GM19452 (cell line): ENCODE measurements at regions not wholly inside any gene's neighbourhood (a gene's known extent, or its start where the extent isn't known, plus 50 kb on each side); places are given as distances from the start of the nearest gene placed in this dataset.
"Not testable (repeated sequence)": the region's sequence is repeated elsewhere in the genome, so short reads cannot be mapped to it uniquely, and the experiment has no call there.

Source experiments
- ATAC-seq: cut with Tn5 transposase; IDR thresholded peaks from one replicate; pipeline ENCODE4 v1.9.1; 2021; ENCODE audit not compliant: unreplicated experiment

GRCh38 chr2:39570614-39571013 lies 95.1 kb upstream of the TMEM178A start:
- ATAC-seq = no peak

DNA sequence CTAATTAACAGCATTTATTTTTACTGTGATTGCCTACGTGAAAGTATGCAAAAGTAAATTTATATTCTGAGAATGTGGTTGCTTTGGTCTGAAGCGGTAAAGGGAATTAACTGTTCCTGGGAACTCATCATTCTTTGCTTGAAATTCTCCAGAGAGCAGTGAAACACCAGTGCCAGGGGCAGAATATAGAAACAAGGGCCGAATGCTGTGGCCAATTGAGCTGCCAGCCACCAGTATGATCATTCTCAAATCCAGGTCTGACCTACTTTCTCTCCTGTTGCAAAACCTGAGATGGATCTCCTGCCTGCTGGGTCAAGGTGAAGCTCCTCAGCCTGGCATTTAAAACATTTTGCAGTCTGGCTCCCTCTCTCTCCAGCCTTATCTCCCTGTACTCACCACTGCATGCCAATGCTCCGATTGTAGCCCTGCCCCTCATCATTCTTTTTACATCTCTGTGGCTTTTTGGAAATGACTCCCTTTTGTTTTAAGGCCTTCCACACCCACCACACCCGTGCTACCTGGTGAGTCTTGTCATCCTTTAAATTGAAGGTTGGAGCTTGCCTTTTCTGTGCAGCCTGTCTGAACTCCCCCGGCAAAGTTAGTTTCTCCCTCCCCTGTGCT lies 94.5 kb upstream of the TMEM178A start:
- ATAC-seq = no peak

GRCh38 chr2:39573276-39573675 lies 92.4 kb upstream of the TMEM178A start:
- no peak for ATAC-seq

- ATAC-seq = no peak
Measured at GRCh38 chr2:39581866-39582265, 83.9 kb upstream of the TMEM178A start.

DNA sequence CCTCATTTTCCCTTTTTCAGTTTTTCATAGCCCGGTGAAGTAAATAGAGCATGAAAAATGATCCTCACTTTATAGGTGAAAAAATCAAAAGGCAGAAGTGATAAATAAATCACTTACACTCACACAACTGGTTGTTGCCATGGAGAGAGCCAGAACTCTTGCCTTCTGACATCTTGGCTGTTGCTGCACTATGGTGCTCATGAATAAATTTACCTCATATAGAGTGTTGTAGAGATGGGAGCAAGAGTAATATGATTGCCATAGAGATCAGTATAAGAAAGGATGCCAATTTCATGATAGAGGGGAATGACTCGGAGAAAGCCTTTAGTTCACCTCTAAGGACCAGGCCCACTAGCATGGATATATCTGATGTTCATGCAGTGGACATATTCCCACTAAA lies 82.5 kb upstream of the TMEM178A start:
- no peak for ATAC-seq

DNA sequence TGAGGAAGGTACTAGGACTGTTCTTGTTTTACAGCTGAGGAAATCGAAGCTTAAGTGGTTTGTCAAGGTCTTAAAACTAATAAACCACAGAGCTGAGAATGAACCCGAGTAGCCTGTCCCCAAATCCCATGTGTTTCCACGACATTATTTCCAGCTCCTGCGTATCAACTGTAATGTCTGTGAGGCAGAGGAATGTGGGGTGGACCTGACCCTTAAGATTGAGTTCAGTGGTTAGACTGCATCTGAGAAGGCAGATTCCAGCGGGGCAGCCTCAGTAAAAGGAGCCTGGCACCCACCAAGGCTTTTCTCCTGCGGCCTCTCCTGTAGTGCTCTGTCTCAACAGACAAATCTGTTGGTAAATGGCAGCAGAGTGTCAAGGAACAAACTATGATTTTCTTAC lies 81.9 kb upstream of the TMEM178A start:
- no peak for ATAC-seq

- no peak for ATAC-seq
Measured at GRCh38 chr2:39584283-39584965, 81.3 kb upstream of the TMEM178A start.

DNA sequence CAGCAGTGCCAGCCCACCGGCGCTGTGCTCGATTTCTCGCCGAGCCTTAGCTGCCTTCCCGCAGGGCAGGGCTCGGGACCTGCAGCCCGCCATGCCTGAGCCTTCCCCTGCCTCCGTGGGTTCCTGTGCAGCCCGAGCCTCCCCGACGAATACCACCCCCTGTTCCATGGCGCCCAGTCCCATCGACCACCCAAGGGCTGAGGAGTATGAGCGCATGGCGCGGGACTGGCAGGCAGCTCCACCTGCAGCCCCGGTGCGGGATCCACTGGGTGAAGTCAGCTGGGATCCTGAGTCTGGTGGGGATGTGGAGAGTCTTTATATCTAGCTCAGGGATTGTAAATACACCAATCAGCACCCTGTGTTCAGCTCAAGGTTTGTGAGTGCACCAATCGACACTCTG lies 80.2 kb upstream of the TMEM178A start:
- ATAC-seq = not testable (repeated sequence)

DNA sequence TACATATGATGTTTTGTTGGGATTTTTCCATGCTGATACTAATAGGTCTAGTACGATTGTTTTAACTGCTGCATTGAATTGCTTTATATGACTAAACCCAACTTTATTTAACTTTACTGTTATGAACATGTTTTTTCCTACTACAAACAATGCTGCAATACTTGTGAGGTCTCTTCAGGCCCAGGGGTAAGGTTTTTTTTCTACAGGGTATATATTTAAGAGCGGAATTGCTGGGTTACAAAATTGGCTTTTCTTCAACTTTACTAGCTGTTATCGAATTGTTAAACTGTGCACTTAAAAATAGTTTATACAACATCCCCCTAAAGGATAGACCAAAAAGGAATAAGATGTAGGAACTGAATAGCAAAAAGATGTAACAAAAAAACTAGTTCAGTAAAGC lies 78.5 kb upstream of the TMEM178A start:
- ATAC-seq = no peak

DNA sequence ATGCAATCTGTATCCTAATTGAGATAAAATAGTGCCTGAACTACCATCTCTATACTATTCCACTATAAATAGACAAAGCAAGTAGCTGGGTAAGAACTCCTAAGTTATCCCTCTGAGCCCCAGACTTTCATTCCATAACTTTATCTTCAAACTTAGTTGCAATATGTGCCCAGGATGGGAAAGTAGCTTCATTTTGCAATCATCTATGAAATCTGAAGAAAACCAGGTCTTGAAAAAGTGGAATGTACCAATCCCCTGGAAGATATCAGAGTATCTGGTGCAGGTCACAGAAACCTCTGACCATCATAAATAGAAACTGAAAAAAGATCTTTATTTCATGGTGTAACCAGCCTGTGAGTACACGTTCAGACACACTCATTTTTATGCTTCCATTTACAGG lies 78.1 kb upstream of the TMEM178A start:
- no peak for ATAC-seq

DNA sequence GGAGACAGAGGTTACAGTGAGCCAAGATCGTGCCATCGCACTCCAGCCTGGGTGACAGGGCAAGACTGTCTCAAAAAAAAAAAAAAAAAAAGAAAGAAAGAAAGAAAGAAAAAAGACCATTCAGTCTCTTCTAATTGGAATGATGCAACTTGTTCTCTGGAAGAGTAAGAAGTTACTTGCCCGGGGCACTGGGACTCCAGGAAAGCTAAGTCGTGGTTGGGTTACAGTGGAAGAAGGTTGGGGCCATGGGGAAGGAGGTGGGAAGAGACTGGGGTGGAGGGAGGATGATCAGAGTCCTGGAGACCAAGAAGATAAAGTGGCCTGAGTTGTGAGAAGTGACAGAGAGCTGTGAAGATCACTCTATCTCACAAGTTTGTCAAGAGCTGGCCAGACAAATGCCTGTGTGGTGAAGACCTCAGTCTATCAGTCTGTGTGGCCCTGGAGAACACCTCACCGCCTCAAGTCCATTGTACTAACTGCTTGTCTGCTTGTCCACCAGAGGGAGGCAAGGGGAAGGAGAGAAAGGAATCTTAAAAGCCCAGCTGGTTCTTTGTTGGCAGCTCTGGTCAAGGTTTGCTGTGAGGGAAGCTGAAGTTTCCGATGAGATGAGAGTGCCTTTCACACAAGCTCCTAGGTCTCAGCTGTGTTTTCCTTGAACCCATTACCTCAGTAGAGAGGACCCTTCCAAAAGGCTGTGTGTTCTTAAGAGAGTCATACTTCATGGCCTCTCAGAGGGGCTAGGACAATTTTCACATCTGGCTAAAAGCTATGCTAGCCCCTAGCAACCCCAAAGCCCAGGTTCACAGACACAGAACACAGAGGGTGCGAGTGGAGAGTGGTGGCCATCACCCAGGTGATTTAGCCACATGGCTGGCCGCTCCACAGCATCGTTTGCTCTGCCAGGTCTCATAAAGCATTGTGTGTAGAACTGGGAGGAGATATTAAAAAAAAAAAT lies 72.0 kb upstream of the TMEM178A start:
- no peak for ATAC-seq

- ATAC-seq = no peak
Measured at GRCh38 chr2:39595116-39595515, 70.6 kb upstream of the TMEM178A start.

- no peak for ATAC-seq
Measured at GRCh38 chr2:39597314-39597713, 68.4 kb upstream of the TMEM178A start.

GRCh38 chr2:39602616-39603015 lies 63.1 kb upstream of the TMEM178A start:
- no peak for ATAC-seq

- no peak for ATAC-seq
Measured at GRCh38 chr2:39603436-39603835, 62.3 kb upstream of the TMEM178A start.

- ATAC-seq = no peak
Measured at GRCh38 chr2:39604866-39605265, 60.9 kb upstream of the TMEM178A start.

- ATAC-seq = no peak
Measured at GRCh38 chr2:39606585-39606984, 59.1 kb upstream of the TMEM178A start.

GRCh38 chr2:39607538-39608262 lies 58.0 kb upstream of the TMEM178A start:
- ATAC-seq = no peak

- ATAC-seq = no peak
Measured at GRCh38 chr2:39608263-39608575, 57.5 kb upstream of the TMEM178A start.

- no peak for ATAC-seq
Measured at GRCh38 chr2:39608686-39609441, 56.9 kb upstream of the TMEM178A start.

DNA sequence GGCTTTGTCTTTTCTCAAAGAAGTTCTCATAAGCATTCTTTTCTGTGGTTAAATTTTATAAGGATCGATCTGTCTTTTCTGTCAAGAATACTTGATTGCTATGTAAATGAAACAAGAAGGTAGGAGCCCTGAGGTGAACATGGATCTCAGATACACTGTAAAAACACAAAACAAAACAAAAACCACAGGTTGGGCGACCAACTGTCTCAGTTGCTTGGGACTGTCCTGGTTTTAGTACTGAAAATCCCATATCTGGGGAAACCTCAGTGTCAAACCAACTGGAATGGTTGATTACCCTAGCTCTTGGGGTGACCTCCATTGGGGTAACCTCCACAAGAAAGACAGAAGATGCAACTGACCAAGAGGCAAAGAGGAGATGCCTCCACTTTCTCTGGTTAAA lies 55.8 kb upstream of the TMEM178A start:
- no peak for ATAC-seq
